Gastrocnemius medialis (tissue), 4 donors: ENCODE measurements at regions not wholly inside any gene's neighbourhood (a gene's known extent, or its start where the extent isn't known, plus 50 kb on each side); places are given as distances from the start of the nearest gene placed in this dataset.

Source experiments
- ATAC-seq, 2 donors: fragments of 150-250 bp; one replicate each; pipeline ENCODE4 v1.9.1; 2016
- DNase-seq, 2 donors: peaks; one replicate each; pipeline ENCODE4 v3.0.0-alpha.2; 2019
- H3K27ac ChIP-seq, 4 donors: fragments of 200-600 bp; sonication (generic); 1 replicate in 1 of 4; 2 replicates in 3 of 4; pipeline ENCODE4 v1.5.1; 2016 to 2018; ENCODE audit warnings: mild to moderate bottlenecking in 2 of 4, moderate library complexity in 1 of 4
- H3K27me3 ChIP-seq, 3 donors: fragments of 200-600 bp; sonication (generic) in 2 of 3; 1 replicate in 1 of 3; 2 replicates in 2 of 3; pipeline versions ENCODE4 v1.5.1 to v1.6.0; 2016 to 2019; ENCODE audit warnings: mild to moderate bottlenecking in 1 of 3, moderate library complexity in 1 of 3
- H3K36me3 ChIP-seq, 2 donors: fragments of 200-600 bp; sonication (generic) in 1 of 2; one replicate each; pipeline ENCODE4 v1.5.1; 2017 to 2018
- H3K4me1 ChIP-seq, 2 donors: fragments of 200-600 bp; sonication (generic) in 1 of 2; one replicate each; pipeline ENCODE4 v1.5.1; 2016 to 2017; ENCODE audit warnings: mild to moderate bottlenecking in 2 of 2
- H3K4me3 ChIP-seq, 4 donors: fragments of 200-600 bp; sonication (generic) in 3 of 4; 1 replicate in 1 of 4; 2 replicates in 3 of 4; pipeline ENCODE4 v1.5.1; 2016 to 2019; ENCODE audit warnings: mild to moderate bottlenecking in 2 of 4
- H3K9me3 ChIP-seq, 3 donors: fragments of 200-600 bp; sonication (generic) in 2 of 3; 1 replicate in 1 of 3; 2 replicates in 2 of 3; pipeline ENCODE4 v1.5.1; 2016 to 2019
- POLR2A ChIP-seq, 2 donors: fragments of 450-650 bp; IDR thresholded peaks; one replicate each; pipeline ENCODE4 v1.6.1; 2017; ENCODE audit warnings: antibody characterized with exemption in 2 of 2, mild to moderate bottlenecking in 2 of 2, moderate library complexity in 2 of 2
- in situ Hi-C, 4 donors: fragments of 200-750 bp; cut with MboI; loops; one replicate each; pipeline versions ENCODE4 v1.15.0 to v1.8.0; 2017; ENCODE audit warnings: low sequenced_read_pairs in 4 of 4
- intact Hi-C: fragments of 100-400 bp; cut with DNase I; formaldehyde crosslinking; loops from one replicate; pipeline ENCODE4 v1.15.1; 2023; ENCODE audit warnings: low total_unique reads
- TF ChIP-seq, protein P1 (sequence below), 5 experiments: fragments of 450-650 bp in 3 of 5; fragments of 200-600 bp in 2 of 5; sonication (generic) in 2 of 5; IDR thresholded peaks in 4 of 5; conservative IDR thresholded peaks in 1 of 5; 1 replicate in 4 of 5; 2 replicates in 1 of 5; pipeline ENCODE4 v1.5.1; 2016 to 2019; ENCODE audit warnings: antibody characterized with exemption in 5 of 5, mild to moderate bottlenecking in 3 of 5, moderate library complexity in 3 of 5

DNA sequence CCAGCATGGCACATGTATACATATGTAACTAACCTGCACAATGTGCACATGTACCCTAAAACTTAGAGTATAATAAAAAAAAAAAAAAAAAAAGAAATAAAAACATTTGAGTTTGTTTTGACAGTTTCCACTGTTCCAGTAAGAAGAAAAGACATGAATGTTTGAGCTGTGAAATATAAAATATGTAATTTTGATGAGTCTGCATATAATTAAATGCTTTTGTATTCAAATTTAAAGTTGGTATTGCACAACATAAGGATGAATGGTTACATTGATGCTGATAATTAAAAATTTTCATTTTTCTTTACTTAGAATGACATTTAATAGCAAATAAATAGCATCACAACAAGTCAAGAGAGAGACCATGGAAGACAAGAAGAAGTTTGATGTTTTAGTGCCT is 212.0 kb upstream of the RRP15 start:
- ATAC-seq, result no peak
- no peak for TF ChIP-seq POLR2A (IDR thresholded peaks at IDR 0.05)
- TF ChIP-seq, protein P1, sequence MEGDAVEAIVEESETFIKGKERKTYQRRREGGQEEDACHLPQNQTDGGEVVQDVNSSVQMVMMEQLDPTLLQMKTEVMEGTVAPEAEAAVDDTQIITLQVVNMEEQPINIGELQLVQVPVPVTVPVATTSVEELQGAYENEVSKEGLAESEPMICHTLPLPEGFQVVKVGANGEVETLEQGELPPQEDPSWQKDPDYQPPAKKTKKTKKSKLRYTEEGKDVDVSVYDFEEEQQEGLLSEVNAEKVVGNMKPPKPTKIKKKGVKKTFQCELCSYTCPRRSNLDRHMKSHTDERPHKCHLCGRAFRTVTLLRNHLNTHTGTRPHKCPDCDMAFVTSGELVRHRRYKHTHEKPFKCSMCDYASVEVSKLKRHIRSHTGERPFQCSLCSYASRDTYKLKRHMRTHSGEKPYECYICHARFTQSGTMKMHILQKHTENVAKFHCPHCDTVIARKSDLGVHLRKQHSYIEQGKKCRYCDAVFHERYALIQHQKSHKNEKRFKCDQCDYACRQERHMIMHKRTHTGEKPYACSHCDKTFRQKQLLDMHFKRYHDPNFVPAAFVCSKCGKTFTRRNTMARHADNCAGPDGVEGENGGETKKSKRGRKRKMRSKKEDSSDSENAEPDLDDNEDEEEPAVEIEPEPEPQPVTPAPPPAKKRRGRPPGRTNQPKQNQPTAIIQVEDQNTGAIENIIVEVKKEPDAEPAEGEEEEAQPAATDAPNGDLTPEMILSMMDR (IDR thresholded peaks at IDR 0.05 in 4 of 5, conservative IDR thresholded peaks at IDR 0.05 in 1 of 5), result no peak
- no peak overlapping the region for H3K27ac ChIP-seq
- intact Hi-C loops (no loop called here), in situ Hi-C loops (no loop called here)
- H3K27me3 ChIP-seq, result no peaks in the 10 kb centered on the region
- no peaks in the 10 kb centered on the region for H3K9me3 ChIP-seq
- H3K36me3 ChIP-seq, result no peaks in the 10 kb centered on the region
- DNase-seq, result no peak
- H3K4me1 ChIP-seq, result no peaks in the 10 kb centered on the region
- no peak overlapping the region for H3K4me3 ChIP-seq

DNA sequence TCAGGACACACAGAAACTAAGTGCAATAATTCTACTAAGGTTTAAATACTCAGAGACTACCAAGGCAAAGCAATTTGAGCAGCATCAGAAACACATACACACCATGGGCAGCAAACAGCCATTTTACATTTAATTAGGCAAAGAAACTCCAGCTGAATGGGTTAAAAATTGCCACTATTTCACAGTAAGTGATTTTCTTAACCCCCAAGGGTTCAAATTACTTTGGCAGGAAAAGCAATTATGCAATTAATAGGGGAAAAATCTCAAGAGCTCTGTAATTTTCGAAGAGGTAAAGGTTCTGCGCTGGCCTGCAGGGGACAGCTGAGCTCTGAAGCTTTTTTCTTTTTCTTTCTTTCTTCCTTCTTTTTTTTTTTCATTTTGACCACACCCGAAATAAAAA is 206.2 kb upstream of the RRP15 start:
- TF ChIP-seq, protein P1 (IDR thresholded peaks at IDR 0.05 in 4 of 5, conservative IDR thresholded peaks at IDR 0.05 in 1 of 5), result no peak
- TF ChIP-seq POLR2A (IDR thresholded peaks at IDR 0.05), result no peak
- Histone ChIP-seq H3K27me3 (no peaks in the 10 kb centered on the region), H3K27ac (no peak overlapping the region), H3K36me3 (no peaks in the 10 kb centered on the region), H3K4me3 (no peak overlapping the region), H3K4me1 (no peaks in the 10 kb centered on the region), H3K9me3 (no peaks in the 10 kb centered on the region)
- DNase-seq (no peak), ATAC-seq (no peak)
- in situ Hi-C loops, result no loop called here
- intact Hi-C loops, result no loop called here

GRCh38 chr1:218079347-218079746 is 205.7 kb upstream of the RRP15 start:
- ATAC-seq, result no peak
- no peak for TF ChIP-seq POLR2A (IDR thresholded peaks at IDR 0.05)
- H3K36me3 ChIP-seq, result no peaks in the 10 kb centered on the region
- in situ Hi-C loops, result no loop called here
- no peak overlapping the region for H3K27ac ChIP-seq
- H3K9me3 ChIP-seq, result no peaks in the 10 kb centered on the region
- H3K4me1 ChIP-seq, result no peaks in the 10 kb centered on the region
- no peaks in the 10 kb centered on the region for H3K27me3 ChIP-seq
- no peak overlapping the region for H3K4me3 ChIP-seq
- DNase-seq, result no peak
- intact Hi-C loops, result no loop called here

GRCh38 chr1:218079820-218080219 is 205.3 kb upstream of the RRP15 start:
- TF ChIP-seq, protein P1 (IDR thresholded peaks at IDR 0.05 in 4 of 5, conservative IDR thresholded peaks at IDR 0.05 in 1 of 5), result no peak
- TF ChIP-seq POLR2A (IDR thresholded peaks at IDR 0.05), result no peak
- intact Hi-C loops (no loop called here), in situ Hi-C loops (no loop called here)
- DNase-seq, result no peak
- ATAC-seq, result no peak
- H3K36me3 ChIP-seq, result no peaks in the 10 kb centered on the region
- no peak overlapping the region for H3K27ac ChIP-seq
- H3K4me3 ChIP-seq, result no peak overlapping the region
- H3K27me3 ChIP-seq, result no peaks in the 10 kb centered on the region
- no peaks in the 10 kb centered on the region for H3K4me1 ChIP-seq
- no peaks in the 10 kb centered on the region for H3K9me3 ChIP-seq

- H3K36me3 ChIP-seq, result no peaks in the 10 kb centered on the region
- H3K27me3 ChIP-seq, result no peaks in the 10 kb centered on the region
- no peak for TF ChIP-seq POLR2A (IDR thresholded peaks at IDR 0.05)
- TF ChIP-seq, protein P1 (IDR thresholded peaks at IDR 0.05 in 4 of 5, conservative IDR thresholded peaks at IDR 0.05 in 1 of 5), result no peak
- no peaks in the 10 kb centered on the region for H3K9me3 ChIP-seq
- no peak overlapping the region for H3K4me3 ChIP-seq
- intact Hi-C loops, result no loop called here
- H3K4me1 ChIP-seq, result no peaks in the 10 kb centered on the region
- ATAC-seq (no peak), DNase-seq (no peak)
- in situ Hi-C loops, result no loop called here
- no peak overlapping the region for H3K27ac ChIP-seq
Observed at GRCh38 chr1:218080863-218081262, 204.2 kb upstream of the RRP15 start.
